Neural cell (in vitro differentiated cells): ENCODE measurements at regions not wholly inside any gene's neighbourhood (a gene's known extent, or its start where the extent isn't known, plus 50 kb on each side); places are given as distances from the start of the nearest gene placed in this dataset.

Experiments
- H2AFZ ChIP-seq: fragments of 200-600, 300-800 bp; sonication (generic), shearing (Covaris generic); 2 replicates; pipeline ENCODE4 v1.6.0; 2014; ENCODE audit warnings: low read depth, mild to moderate bottlenecking, antibody characterized with exemption, low read length, moderate library complexity
- H3F3A ChIP-seq: fragments of 200-600 bp; shearing (Covaris generic); 2 replicates; pipeline ENCODE4 v1.6.1; 2016; ENCODE audit warnings: mild to moderate bottlenecking, moderate library complexity, mixed read lengths, antibody characterized with exemption, low read length; ENCODE audit not compliant: insufficient read depth, poor library complexity, severe bottlenecking
- H3K27ac ChIP-seq: fragments of 200-600, 300-800 bp; sonication (generic), shearing (Covaris generic); 2 replicates; pipeline ENCODE4 v1.5.1; 2014; ENCODE audit warnings: mild to moderate bottlenecking, low read length, moderate library complexity
- H3K27me3 ChIP-seq: fragments of 300-800, 200-600 bp; sonication (generic), shearing (Covaris generic); 2 replicates; pipeline ENCODE4 v1.6.0; 2014; ENCODE audit warnings: mild to moderate bottlenecking, low read depth, low read length, moderate library complexity; ENCODE audit not compliant: insufficient read depth
- H3K36me3 ChIP-seq: fragments of 300-800, 200-600 bp; sonication (generic), shearing (Covaris generic); 2 replicates; pipeline ENCODE4 v1.5.1; 2014; ENCODE audit warnings: mild to moderate bottlenecking, antibody characterized with exemption, low read length, moderate library complexity; ENCODE audit not compliant: insufficient read depth
- H3K4me2 ChIP-seq: fragments of 300-800, 200-600 bp; sonication (generic), shearing (Covaris generic); 2 replicates; pipeline ENCODE4 v1.6.0; 2014; ENCODE audit warnings: mild to moderate bottlenecking, low read length
- H3K4me3 ChIP-seq: fragments of 300-800, 200-600 bp; sonication (generic), shearing (Covaris generic); 2 replicates; pipeline ENCODE4 v1.5.1; 2014; ENCODE audit warnings: mild to moderate bottlenecking, low read length, moderate library complexity
- H3K79me2 ChIP-seq: fragments of 200-600 bp; shearing (Covaris generic); replicated peaks from 2 replicates; pipeline ENCODE4 v1.6.0; 2014; ENCODE audit warnings: mild to moderate bottlenecking, low read length, moderate library complexity; ENCODE audit not compliant: insufficient read depth
- H3K9ac ChIP-seq: fragments of 300-800, 200-600 bp; sonication (generic), shearing (Covaris generic); 2 replicates; pipeline ENCODE4 v1.6.1; 2016; ENCODE audit warnings: mild to moderate bottlenecking, low read length, mixed read lengths
- H3K9me2 ChIP-seq: fragments of 200-600 bp; shearing (Covaris generic); 2 replicates; pipeline ENCODE4 v1.6.1; 2016; ENCODE audit warnings: mild to moderate bottlenecking, low read length, mixed read lengths; ENCODE audit not compliant: insufficient read depth
- H3K9me3 ChIP-seq: fragments of 200-600, 300-800 bp; sonication (generic), shearing (Covaris generic); 2 replicates; pipeline ENCODE4 v1.6.1; 2016; ENCODE audit warnings: mild to moderate bottlenecking, mixed run types, low read length, moderate library complexity, mixed read lengths
- H4K20me1 ChIP-seq: fragments of 200-600 bp; shearing (Covaris generic); 2 replicates; pipeline ENCODE4 v1.6.1; 2016; ENCODE audit warnings: mild to moderate bottlenecking, mixed run types; ENCODE audit not compliant: insufficient read depth
- CTCF ChIP-seq: fragments of 450-650 bp; IDR thresholded peaks from 2 replicates; pipeline ENCODE4 v1.5.1; 2014; ENCODE audit warnings: antibody characterized with exemption, mild to moderate bottlenecking, moderate library complexity; ENCODE audit not compliant: poor library complexity, severe bottlenecking
- EP300 ChIP-seq: fragments of 450-650 bp; conservative IDR thresholded peaks from 2 replicates; pipeline ENCODE4 v1.6.1; 2014; ENCODE audit warnings: antibody characterized with exemption, mild to moderate bottlenecking, moderate library complexity; ENCODE audit not compliant: poor library complexity, severe bottlenecking
- EZH2 ChIP-seq: fragments of 200-600, 300-800 bp; shearing (Covaris generic), sonication (generic); IDR thresholded peaks from 2 replicates; pipeline ENCODE4 v1.6.1; 2014; ENCODE audit warnings: antibody characterized with exemption, low read length, borderline replicate concordance, mild to moderate bottlenecking; ENCODE audit not compliant: insufficient read depth, poor library complexity, severe bottlenecking
- MXI1 ChIP-seq: fragments of 450-650 bp; conservative IDR thresholded peaks from 2 replicates; pipeline ENCODE4 v1.6.1; 2014; ENCODE audit warnings: antibody characterized with exemption, mild to moderate bottlenecking; ENCODE audit not compliant: poor library complexity, severe bottlenecking
- POLR2AphosphoS5 ChIP-seq: IDR thresholded peaks from 2 replicates; pipeline ENCODE4 v1.6.1; 2012
- RAD21 ChIP-seq: fragments of 450-650 bp; conservative IDR thresholded peaks from 2 replicates; pipeline ENCODE4 v1.6.1; 2014; ENCODE audit warnings: antibody characterized with exemption, mild to moderate bottlenecking, moderate library complexity
- REST ChIP-seq: IDR thresholded peaks from 2 replicates; pipeline ENCODE4 v1.6.1; 2012; ENCODE audit warnings: borderline replicate concordance
- SMC3 ChIP-seq: fragments of 450-650 bp; conservative IDR thresholded peaks from 2 replicates; pipeline ENCODE4 v1.6.1; 2014; ENCODE audit warnings: antibody characterized with exemption, mild to moderate bottlenecking, moderate library complexity; ENCODE audit not compliant: poor library complexity
- TAF1 ChIP-seq: IDR thresholded peaks from 2 replicates; pipeline ENCODE4 v1.6.1; 2012; ENCODE audit warnings: low read depth

GRCh38 chr6:78528926-78529325 is 338.4 kb upstream of the IRAK1BP1 start:
- no peaks in the 10 kb centered on the region for H3K79me2 ChIP-seq
- H3K9me2 ChIP-seq = no peaks in the 10 kb centered on the region
- H2AFZ ChIP-seq = no peak overlapping the region
- H3K36me3 ChIP-seq = no peaks in the 10 kb centered on the region
- no peaks in the 10 kb centered on the region for H3K27me3 ChIP-seq
- H4K20me1 ChIP-seq = no peaks in the 10 kb centered on the region
- TF ChIP-seq EZH2 (no peak), POLR2AphosphoS5 (no peak), TAF1 (no peak), EP300 (no peak), MXI1 (no peak), REST (no peak), RAD21 (no peak), SMC3 (no peak), CTCF (no peak)
- no peak overlapping the region for H3K27ac ChIP-seq
- no peak overlapping the region for H3K4me3 ChIP-seq
- H3F3A ChIP-seq = no peaks in the 10 kb centered on the region
- no peaks in the 10 kb centered on the region for H3K9me3 ChIP-seq
- no peak overlapping the region for H3K9ac ChIP-seq
- no peak overlapping the region for H3K4me2 ChIP-seq

GRCh38 chr6:78530208-78530607 is 337.1 kb upstream of the IRAK1BP1 start:
- Histone ChIP-seq H3K79me2 (no peaks in the 10 kb centered on the region), H3K4me3 (no peak overlapping the region), H2AFZ (no peak overlapping the region), H3K4me2 (no peak overlapping the region), H3K27ac (no peak overlapping the region), H3K36me3 (no peaks in the 10 kb centered on the region), H3F3A (no peaks in the 10 kb centered on the region), H4K20me1 (no peaks in the 10 kb centered on the region), H3K9me2 (no peaks in the 10 kb centered on the region), H3K9me3 (no peaks in the 10 kb centered on the region), H3K9ac (no peak overlapping the region), H3K27me3 (no peaks in the 10 kb centered on the region)
- TF ChIP-seq SMC3 = no peak
- TF ChIP-seq EP300 = no peak
- no peak for TF ChIP-seq RAD21

GRCh38 chr6:78533426-78533825 is 333.9 kb upstream of the IRAK1BP1 start:
- H3K79me2 ChIP-seq = no peaks in the 10 kb centered on the region
- no peaks in the 10 kb centered on the region for H3K9me3 ChIP-seq
- H3K9me2 ChIP-seq = no peaks in the 10 kb centered on the region
- no peaks in the 10 kb centered on the region for H4K20me1 ChIP-seq
- no peaks in the 10 kb centered on the region for H3K27me3 ChIP-seq
- no peak overlapping the region for H3K4me3 ChIP-seq
- H2AFZ ChIP-seq = no peak overlapping the region
- H3F3A ChIP-seq = no peaks in the 10 kb centered on the region
- TF ChIP-seq EZH2 = no peak
- no peak for TF ChIP-seq CTCF
- no peak for TF ChIP-seq TAF1
- no peaks in the 10 kb centered on the region for H3K36me3 ChIP-seq
- H3K4me2 ChIP-seq = no peak overlapping the region
- no peak overlapping the region for H3K9ac ChIP-seq
- no peak overlapping the region for H3K27ac ChIP-seq
